ENCODE measurements at regions not wholly inside any gene's neighbourhood (a gene's known extent, or its start where the extent isn't known, plus 50 kb on each side); places are given as distances from the start of the nearest gene placed in this dataset.
"Not testable (repeated sequence)": the region's sequence is repeated elsewhere in the genome, so short reads cannot be mapped to it uniquely, and the experiment has no call there.

DNA sequence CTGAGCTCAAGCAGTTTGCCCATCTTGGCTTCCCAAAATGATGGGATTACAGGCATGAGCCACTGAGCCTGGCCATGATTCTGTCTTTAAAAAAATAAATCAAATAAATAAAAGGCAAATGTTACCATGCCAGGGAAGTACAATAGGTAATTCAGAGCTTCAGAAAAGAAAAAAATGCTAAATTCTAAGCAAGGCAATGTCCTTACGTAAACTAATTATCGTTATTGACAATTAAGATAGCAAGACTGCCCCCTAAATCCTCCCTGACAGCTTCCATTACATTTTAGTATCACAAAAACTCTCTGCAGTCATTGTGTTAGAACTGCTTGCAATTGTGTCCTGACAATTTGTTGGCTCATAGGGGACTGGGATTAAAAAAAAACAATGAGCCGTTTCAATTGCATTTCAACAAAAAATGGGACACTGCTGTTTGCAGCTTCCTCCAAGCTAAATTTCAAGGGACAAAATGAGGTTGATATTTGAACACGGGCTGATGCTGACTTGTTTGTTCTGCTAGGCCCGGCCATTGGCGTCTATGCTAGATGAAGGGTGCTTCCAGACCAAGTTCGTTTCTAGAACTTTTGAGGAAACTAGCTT is 88.9 kb downstream of the MOGAT1 start:
- no peak for DNase-seq

DNA sequence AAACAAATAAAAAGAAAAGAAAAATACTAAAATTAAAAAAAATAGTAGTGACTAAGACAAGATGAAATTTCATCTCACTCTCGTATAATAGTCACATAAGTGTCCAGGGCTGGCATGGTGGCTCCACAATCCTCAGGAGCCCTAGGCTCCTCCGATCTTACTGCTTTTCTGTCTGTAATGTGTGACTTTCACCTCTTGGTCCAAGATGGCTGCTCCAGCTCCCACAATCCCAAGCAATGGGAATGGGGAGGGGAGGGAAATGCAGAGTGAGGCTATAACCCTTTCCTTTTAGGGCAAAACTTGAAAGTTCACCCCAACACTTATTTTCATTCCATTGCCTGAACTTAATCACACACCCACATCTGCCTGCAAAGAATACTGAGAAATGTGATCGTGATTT is 90.4 kb downstream of the MOGAT1 start:
- no peak for DNase-seq

DNA sequence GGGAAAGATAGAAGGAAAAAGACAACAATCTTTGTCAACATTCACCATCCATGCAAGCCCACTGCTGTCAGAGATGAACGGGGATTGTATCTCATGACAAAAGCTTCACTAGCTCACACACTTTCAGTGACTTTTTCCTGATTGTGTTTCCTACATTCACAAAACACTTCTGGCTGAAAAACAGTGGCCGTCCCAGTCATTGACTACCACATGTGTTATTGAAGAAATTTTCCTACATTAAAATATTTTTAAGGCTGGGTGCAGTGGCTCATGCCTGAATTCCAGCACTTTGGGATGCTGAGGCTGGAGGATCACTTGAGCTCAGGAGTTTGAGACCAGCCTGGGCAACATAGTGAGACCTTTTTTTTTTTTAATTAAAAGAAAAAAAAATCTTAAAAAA is 90.9 kb downstream of the MOGAT1 start:
- DNase-seq, result no peak

DNA sequence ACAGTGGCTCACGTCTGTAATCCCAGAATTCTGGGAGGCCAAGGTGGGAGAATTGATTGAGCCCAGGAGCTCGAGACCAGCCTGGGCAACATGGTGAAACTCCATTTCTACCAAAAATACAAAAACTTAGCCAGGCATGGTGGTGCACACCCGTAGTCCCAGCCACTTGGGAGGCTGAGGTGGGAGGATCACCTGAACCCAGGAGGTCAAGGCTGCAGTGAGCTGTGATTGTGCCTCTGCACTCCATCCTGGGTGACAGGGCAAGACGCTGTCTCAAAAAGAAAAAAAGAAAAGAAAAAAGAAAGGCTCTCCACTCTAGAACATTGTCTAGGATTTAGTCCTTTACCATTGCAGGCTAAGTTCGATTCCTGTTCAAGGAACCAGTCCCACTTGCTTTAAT is 94.4 kb downstream of the MOGAT1 start:
- not testable (repeated sequence) for DNase-seq

DNA sequence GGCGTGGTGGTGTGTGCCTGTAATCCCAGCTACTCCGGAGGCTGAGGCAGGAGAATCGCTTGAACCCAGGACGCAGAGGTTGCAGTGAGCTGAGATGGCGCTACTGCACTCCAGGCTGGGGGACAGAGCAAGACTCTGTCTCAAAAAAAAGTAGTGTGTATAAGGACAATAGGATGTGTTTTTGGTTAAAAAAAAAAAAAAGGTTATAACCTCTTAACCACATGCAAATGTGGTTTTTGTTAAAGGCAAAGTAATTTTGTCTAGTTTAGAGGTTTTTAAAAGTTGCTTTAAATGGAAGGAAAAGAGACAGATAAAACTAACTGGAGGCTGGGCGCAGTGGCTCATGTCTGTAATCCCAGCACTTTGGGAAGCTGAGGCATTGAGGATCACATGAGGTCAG is 92.8 kb upstream of the ACSL3 start:
- DNase-seq, result not testable (repeated sequence)

DNA sequence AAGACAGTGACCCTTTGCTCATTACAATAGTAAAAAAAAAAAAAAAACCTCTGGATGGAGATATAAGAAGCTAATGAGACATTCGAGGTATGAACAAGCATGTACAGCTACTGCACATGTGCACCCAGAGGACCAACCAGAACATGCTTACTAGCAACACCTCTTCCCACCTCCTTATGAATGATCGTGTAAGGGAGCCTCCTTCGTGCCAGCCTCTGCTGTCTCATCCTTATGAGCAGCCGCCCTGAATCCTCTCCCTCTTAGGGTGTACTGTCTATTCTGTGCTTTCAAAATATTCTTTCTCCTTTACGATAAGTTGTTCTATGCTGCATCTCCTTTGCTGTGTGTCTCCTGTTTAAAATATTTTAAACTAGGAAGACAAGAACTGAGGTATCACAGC is 91.4 kb upstream of the ACSL3 start:
- no peak for DNase-seq

DNA sequence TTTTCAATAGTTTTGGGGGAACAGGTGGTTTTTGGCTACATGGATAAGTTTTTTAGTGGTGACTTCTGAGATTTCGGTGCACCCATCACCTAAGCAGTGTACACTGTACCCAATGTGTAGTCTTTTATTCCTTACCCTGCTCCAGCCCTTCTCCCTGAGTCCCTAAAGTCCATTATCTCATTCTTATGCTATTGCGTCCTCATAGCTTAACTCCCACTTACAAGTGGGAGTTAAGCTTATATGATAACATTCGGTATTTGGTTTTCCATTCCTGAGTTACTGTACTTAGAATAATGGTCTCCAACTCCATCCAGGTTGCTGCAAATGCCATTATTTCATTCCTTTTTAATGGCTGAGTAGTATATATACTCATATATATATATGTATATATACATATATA is 90.9 kb upstream of the ACSL3 start:
- DNase-seq, result no peak

DNA sequence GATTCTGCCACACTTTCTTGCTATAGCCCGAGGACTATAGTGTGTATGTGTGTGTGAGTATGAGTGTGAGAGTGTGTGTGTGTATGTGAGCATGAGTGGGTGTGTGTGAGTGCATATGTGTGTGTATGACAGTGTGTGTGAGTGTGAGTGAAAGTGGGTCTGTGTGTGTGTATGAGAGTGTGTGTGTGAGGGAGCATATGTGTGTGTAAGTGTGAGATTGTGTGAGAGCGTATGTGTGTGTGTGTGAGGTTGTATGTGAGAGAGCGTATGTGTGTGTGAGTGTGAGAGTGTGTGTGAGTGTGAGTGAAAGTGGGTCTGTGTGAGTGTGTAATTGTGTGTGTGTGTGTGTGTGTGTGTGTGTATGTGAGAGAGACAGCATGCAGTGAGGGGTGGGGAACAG is 89.0 kb upstream of the ACSL3 start:
- no peak for DNase-seq

DNA sequence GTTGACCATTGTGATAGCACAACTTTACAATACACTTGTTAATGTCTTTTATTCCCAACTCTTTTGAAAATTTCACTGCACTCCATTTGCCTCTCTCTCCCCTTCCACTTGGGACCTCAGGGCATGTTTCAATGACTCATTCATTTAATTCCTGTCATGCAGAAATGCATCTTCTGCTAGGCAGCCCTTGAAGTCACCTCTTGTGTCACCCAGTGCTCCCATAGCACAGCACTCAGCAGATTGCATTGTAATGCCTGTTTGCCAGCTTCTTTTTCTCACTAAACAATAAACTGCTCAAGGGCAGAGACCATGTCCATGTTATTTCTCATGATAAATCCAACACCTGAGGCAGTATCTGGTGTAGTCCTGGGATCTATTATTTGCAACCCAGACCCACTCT is 85.9 kb upstream of the ACSL3 start:
- DNase-seq, result no peak

DNA sequence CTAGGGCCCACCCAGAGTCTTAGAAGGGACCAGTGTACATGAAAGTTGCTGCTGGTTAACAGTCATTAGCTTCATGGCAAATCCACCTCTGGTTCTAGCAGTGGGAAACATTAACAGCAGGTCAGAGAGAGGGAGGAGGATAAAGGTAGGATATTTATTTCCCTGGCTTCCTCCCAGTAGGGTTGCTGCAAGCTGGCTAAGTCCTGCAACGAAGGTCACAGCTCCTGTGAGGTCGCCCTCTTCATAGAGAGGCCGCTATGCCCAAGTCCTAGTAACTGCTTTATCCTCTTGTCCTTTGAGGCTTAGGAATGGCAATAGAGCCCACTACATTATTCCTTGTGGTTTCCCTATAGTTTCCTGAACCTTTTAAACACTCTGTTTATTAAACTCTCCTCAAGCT is 84.0 kb upstream of the ACSL3 start:
- peak; percentile 30 for DNase-seq

DNA sequence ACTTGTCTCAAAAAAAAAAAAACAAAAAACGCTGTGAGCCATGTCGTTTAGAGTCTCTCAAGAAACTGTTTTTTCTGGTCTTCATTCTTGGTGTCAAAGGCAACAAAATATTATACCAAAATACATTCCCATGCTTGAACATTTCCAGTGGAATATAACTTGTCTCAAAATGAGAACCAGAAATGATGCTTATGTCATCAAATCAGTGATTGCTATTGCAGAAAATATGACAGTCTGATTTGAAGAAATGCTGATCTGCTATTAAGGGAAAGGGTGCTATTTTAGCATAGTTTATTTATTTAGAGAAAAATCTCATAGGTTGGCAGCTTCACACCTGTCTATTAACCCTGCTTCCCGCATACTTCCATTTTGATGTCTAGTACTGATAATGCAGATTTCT is 82.4 kb upstream of the ACSL3 start:
- DNase-seq, result no peak

DNA sequence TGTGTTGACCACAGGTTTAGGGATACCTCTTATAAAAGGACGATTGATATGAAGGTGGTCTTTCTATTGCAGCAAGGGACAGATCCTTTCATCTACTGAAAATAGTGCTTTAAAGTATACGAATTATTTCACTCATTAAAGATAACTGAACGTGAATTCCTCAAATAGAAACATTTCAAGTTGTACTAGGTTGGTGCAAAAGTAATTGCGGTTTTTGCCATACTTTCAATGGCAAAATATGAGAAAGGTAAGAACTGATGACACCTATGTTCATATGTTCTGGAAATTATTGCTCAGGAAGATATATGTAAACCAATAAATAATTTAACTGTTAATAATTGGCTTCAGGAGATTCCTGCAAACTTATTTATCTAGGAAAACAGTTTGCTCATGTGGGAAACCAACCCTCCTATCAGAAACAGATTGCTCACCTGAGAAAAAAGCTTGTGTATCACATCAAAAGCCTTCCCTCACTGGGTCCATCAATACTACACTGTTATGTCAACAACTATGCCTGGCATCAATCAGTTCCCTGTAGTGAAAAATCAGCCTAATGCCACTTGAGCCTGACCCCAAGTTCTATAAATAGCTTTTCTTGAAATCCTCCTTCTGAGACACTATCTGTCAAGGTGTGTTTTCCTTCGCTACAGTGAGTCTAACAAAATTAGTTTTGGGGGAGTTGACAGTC is 81.5 kb upstream of the ACSL3 start:
- no peak for DNase-seq

DNA sequence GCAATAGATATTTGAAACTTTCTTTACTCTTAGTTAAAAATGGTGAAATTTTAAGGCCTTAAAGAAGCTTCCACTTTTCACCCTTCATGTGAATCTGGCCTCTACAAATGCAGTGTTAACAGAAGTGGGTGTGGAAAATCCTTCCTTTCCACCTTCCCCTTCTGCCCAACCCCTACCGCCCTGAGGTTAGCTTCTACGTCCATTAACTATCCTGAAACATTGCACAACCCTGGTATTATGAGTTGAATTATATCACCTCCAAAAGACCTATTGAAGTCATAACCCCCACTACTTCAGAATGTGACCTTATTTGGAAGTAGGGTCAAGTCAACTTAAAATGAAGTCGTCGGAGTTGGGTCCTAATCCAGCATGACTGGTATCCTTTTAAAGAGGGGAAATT is 80.8 kb upstream of the ACSL3 start:
- no peak for DNase-seq

DNA sequence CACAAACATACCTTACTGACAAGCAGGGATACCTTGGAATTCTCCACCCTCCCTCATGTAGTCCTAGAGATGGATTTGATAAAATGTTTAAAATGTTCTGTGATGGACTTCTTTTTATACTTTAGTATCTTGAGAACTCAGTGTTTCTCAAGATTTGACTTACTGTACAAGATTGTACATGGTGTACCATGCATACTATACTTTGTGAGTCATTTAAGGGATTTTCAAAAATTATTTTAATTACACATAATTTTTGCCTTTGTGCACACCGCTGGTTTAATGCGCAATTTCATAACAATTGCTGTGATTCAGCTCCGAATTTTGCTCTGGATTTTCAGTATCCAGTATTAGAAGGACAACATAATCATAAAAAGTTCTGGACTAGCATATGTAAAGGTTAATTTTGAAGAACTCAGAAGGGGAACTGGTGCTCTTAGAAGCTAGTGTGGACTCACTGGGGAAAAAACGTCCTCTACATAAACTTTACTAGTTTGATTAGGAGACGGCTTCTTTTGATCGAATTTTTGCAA is 78.6 kb upstream of the ACSL3 start:
- no peak for DNase-seq

DNA sequence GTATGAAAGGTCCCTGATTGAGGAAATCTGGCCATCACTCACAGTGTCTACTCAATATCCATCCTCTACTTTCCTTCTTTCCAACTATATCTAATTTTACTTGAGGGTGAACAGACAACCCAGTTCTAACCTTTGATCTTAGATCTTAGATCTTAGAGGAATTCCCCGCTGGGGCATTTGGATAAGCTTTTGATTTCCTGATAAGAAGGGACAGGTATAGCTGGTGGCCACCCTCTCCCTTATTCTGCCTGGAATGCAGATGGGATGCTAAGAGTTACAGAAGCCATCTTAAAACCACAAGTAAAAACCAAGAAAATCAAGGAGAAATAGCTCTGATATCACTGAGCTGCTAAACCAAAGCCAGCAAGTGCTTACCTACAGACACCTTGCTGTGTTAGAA is 77.2 kb upstream of the ACSL3 start:
- DNase-seq, result no peak

DNA sequence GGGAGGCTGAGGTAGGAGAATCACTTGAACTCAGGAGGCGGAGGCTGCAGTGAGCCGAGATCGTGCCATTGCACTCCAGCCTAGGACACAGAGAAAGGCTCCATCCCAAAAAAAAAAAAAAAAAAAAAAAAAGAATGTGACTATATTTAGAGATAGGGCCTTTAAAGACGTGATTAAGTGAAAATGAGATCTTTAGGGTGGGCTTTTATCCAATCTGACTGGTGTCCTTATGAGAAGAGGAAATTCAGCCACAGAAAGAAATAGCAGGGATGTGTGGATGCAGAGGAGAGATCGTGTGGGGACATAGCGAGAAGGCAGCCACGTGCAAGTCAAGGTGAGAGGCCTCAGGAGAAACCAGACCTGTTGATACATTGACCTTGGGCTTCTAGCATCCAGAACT is 69.9 kb upstream of the ACSL3 start:
- DNase-seq, result no peak

DNA sequence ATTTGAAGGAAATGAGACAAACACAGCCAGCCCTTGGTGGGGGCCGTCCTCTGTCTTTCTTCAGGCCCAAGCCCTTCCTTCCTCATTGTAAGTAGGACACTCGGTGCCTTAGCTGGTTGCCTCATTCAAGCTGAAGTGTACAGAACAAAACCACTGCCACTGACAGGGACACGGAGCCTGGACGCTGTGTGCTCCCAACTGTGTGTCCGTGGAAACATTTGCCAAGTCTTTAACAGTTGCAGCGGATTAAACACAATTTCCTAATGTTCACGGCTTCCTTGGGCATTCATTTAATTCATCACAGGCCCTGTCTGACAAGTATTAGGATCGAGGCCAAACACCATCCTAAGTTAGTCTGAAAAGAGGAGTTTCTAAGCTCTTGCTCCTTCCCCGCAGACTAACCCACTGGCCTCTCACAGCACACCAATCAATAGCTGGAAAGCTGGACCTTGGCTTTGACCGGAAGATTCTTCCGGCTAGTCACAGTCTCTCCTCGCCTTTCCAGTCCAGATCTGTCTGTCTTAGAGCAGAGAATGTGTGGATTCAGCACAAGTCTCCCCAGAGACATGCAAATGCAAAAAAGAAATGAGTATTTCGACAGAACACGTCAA is 68.7 kb upstream of the ACSL3 start:
- DNase-seq, result no peak

DNA sequence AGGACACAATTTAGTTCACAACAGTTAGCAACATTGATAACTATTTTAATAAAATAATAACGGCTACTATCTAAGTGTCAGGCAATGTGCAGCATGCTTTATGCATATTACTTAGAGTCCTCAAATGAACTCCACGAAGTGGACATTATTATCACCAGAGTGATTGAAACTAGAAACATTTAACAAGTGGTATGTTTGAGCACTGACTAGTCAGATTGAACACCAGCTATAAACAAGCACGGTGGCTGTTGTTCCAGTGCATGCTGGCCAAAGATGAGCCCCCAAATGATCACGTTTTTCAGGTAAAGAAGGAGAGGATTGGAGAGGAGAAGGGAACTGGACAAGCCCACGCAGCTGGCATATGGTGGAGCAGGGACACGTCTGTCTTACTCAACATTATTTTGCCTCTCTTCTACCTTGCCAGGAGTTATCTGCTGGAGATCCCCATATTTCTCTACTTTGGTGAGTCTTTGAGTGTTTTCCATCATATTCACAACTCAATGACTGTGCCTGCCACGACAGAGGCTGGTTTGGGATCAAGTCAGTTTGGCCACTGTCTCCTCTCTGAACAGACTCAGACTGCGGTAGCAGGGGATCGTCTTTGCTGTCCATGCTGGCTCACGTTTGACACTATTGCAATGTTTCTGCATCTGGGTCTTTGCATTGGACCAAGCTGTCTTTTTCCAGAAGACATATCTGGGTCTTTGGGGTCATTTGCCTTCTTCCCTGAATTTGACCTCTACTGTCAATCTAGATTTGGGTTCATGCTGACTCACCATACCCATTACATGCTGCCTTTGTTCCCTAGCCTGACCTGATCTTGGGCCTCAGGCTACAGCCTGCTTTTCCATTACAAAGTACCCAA is 66.0 kb upstream of the ACSL3 start:
- DNase-seq, result no peak

DNA sequence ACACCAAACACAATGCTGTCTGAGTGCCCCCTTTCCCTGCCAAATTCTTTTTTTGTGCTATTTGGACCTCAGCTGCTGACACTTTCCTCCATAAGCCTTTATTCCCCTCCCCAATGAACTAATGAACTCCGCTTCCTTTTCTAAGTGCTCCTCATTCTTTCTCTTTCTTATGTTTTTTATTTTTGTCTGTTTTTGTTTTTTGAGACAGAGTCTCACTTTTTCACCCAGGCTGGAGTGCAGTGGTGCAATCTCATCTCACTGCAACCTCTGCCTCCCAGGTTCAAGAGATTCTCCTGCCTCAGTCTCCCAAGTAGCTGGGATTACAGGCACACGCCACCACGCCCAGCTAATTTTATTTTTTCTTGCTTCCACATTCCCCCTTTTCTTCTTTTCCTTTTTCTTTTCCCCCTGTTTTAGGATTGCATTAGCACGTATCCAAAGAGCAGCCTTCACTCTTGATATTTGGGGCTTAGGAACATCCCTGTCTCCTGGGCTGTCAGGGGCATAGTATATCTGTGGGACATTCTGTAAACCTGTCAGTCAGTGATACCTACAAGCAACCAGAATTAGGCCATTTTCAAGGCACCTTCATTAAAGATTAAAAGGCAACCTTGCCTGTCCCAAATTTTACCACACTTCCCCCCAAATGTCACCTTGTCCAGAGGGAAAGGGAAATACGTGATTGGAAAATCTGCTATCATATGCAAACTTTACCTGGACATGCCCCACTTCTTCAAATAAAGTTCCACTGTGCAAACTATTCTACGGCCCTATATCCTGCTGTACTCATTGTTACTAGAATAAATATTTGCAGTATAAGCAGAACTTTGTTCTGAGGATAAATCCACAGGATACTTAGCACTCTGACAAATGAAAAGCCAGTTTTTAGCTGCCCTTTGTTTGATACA is 65.1 kb upstream of the ACSL3 start:
- DNase-seq, result no peak

DNA sequence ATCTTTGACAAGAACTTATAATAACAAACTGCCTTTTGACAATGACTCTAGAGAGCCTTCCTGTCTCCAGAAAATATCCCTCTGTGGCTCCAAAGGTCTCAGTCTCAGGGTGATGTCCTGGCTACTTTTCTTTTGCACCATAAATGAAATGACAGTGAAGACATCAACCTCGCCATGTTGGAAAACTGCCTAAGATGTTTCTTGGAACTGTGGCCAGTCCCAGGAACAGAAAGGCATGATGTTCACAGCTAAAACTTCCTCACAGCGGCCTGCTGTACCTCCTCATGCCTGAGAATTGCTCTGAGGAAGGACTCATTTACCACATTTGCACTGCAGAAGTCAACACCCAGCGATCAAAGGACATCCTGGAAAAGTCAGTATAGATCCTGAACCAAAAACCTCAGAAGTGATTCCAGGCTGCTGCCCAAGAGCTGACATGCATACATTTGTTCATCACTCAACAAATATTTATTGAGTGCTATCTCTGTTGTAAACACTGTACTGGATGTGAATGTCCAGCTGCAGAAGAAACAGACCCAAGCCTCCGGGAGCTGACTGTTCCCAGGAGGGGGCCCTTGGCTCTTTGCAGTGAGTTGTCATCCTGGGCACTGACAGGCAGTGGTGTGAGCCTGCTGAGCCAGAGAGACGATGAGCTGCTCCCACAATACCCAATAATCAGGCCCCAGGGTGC is 64.3 kb upstream of the ACSL3 start:
- peak; percentile 35 for DNase-seq

DNA sequence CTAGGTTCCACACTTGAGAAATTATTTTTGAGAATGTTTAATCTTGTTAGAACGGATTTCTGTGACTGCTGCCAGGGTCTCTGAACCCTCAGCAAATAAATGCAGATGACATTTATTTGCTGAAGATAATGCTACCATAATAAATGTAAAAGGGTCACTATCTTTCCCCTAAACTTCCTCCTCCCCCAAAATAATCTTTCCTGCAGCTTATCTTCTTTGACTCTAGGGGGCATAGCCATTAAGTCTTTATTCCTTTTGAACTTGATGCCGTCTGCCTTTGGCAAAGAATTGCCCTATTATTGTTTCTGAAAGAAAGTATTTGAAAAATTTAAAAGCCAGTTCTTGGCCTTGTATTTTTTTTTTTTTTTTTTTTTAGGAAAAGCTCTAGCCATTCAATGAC is 63.6 kb upstream of the ACSL3 start:
- no peak for DNase-seq

DNA sequence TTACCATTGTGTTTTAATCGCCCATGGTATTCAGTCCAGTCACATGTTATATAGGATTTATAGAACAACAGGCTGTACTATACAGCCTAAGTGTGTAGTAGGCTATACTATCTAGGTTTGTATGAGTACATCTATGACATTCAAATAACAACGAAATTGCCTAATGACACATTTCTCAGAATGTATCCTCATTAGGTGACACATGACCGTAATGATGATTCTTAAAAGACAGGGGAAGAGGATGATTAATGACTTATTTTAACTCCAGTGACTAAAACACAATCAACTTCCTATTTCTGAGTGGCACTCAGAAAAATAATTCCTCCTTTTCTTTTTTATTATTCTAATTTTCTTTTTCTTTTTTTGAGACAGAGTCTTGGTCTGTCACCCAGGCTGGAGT is 63.0 kb upstream of the ACSL3 start:
- DNase-seq, result no peak

All from DMS153 (cell line).